Coronary artery (tissue), 2 donors: ENCODE measurements at regions not wholly inside any gene's neighbourhood (a gene's known extent, or its start where the extent isn't known, plus 50 kb on each side); places are given as distances from the start of the nearest gene placed in this dataset.

Experiments used
- DNase-seq: peaks from one replicate; pipeline ENCODE4 v3.0.0-alpha.2; 2017; ENCODE audit warnings: low spot score
- H3K27ac ChIP-seq, 2 donors: fragments of 200-600 bp; sonication (generic); one replicate each; pipeline ENCODE4 v1.5.1; 2016 to 2019
- H3K4me3 ChIP-seq: fragments of 200-600 bp; sonication (generic); 2 replicates; pipeline ENCODE4 v1.5.1; 2016; ENCODE audit warnings: mild to moderate bottlenecking, moderate library complexity
- TF ChIP-seq, protein P1 (sequence below): fragments of 200-600 bp; sonication (generic); IDR thresholded peaks from one replicate; pipeline ENCODE4 v1.5.1; 2019; ENCODE audit warnings: antibody characterized with exemption

DNA sequence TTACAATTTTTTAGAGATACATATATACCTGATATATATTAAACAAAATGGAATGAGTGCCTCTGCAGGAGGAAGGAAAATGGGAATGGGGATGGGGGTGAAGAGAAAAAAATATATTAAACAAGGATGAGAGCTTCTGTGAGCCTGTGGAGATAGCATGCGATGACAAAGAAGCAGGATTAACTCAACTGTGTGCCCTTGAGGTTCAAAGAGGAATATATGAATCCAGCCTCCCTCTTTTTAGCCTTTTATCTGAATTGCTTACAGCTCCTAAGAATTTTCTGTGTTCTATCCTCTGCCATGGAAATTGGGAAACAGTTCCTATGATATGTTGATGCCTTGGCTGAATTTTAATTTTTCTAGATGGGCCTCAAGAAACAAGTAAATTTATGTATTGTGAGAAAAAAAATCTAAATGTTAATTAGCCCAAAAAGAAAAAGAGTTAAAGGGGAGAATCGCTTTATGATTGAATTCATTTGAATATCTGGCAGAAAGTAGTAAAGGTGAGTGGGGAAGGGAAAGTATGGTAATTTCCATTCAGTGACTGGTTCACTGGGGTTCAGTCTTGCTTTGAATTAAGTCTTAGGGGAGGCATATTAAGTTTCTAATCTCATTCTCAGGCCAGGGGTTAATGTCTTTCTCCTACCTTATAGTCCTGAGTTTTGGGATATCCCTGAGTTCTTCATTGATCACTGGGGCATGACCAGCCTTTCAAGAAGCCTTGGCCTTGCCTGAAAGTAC is 106.3 kb upstream of the HMCN1 start:
- Histone ChIP-seq H3K4me3 (no peak overlapping the region), H3K27ac (no peak overlapping the region)
- TF ChIP-seq, protein P1, sequence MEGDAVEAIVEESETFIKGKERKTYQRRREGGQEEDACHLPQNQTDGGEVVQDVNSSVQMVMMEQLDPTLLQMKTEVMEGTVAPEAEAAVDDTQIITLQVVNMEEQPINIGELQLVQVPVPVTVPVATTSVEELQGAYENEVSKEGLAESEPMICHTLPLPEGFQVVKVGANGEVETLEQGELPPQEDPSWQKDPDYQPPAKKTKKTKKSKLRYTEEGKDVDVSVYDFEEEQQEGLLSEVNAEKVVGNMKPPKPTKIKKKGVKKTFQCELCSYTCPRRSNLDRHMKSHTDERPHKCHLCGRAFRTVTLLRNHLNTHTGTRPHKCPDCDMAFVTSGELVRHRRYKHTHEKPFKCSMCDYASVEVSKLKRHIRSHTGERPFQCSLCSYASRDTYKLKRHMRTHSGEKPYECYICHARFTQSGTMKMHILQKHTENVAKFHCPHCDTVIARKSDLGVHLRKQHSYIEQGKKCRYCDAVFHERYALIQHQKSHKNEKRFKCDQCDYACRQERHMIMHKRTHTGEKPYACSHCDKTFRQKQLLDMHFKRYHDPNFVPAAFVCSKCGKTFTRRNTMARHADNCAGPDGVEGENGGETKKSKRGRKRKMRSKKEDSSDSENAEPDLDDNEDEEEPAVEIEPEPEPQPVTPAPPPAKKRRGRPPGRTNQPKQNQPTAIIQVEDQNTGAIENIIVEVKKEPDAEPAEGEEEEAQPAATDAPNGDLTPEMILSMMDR: no peak
- no peak for DNase-seq

DNA sequence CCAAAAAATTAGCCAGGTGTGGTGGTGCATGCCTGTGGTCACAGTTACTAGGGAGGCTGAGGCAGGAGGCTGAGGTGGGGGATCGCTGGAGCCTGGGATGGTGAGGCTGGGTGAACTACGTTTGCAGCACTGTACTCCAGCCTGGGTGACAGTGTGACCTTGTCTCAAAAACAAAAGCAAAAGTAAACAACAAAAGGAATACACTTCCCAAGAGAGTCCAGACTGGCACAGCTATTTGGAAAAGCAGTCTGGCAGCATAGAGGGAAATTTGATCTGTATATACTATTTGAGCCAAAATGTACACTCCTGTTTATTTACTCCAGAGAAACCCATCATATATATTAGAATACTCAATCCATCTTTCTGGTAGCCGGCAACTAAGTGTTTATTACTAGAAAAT is 107.0 kb upstream of the HMCN1 start:
- DNase-seq: no peak
- TF ChIP-seq, protein P1: no peak
- Histone ChIP-seq H3K27ac (no peak overlapping the region), H3K4me3 (no peak overlapping the region)

GRCh38 chr1:185626344-185626743 is 107.8 kb upstream of the HMCN1 start:
- no peak overlapping the region for H3K27ac ChIP-seq
- DNase-seq: no peak
- no peak overlapping the region for H3K4me3 ChIP-seq
- TF ChIP-seq, protein P1: no peak

DNA sequence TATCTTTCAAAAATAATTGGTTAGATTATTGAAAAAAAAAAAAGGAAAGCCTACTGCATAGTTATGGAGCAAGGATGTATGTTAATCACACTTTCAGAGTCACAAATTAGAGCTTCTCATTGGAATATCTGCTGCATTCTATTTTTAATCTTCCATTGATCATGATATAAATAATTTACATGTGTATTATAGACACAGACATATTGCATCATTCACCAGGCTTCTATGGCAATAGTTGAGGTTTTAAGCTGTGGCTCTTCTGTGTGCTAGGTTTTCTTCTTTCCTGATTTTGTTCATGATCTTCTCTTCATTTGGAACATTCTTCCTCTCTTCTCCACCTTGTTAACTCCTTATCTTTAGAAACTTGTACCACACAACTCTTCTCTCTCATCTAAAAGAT is 123.2 kb upstream of the HMCN1 start:
- DNase-seq: no peak
- Histone ChIP-seq H3K4me3 (no peak overlapping the region), H3K27ac (no peak overlapping the region)
- TF ChIP-seq, protein P1: no peak

DNA sequence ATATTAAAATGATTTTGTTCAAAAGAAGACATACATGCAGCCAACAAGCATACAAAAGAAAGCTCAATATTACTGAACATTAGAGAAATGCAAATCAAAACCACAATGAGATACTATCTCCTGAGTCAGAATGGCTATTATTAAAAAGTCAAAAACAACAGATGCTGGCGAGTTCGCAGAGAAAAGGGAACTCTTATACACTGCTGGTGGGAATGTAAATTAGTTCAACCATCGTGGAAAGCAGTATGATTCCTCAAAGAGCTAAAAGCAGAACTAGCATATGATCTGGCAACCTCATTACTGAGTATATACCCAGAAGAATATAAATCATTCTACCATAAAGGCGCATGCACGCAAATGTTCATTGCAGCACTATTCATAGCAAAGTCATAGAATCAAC is 126.0 kb upstream of the HMCN1 start:
- DNase-seq: no peak
- TF ChIP-seq, protein P1: no peak
- Histone ChIP-seq H3K27ac (no peak overlapping the region), H3K4me3 (no peak overlapping the region)

DNA sequence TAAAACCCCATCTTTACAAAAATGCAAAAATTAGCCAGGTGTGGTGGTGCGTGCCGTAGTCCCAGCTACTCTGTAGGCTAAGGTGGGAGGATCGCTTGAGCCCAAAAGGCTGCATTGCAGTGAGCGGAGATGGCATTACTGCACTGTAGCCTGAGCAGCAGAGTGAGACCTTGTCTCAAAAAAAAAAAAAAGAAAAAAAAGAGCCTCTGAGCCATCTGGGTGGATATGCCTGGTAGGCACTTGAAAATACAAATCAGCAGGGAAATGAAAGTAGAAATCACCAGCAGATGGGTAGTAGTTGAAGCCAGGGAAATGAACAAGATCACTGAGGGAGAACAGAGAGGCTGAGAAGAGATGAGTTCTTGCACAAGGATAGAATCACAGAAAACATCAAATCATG is 131.0 kb upstream of the HMCN1 start:
- DNase-seq: no peak
- Histone ChIP-seq H3K4me3 (no peak overlapping the region), H3K27ac (no peak overlapping the region)
- TF ChIP-seq, protein P1: no peak

- TF ChIP-seq, protein P1: no peak
These were observed 133.0 kb upstream of the HMCN1 start for GRCh38 chr1:185601189-185601588.

More at GRCh38 chr1:185601189-185601588, 133.0 kb upstream of the HMCN1 start:
- Histone ChIP-seq H3K4me3 (no peak overlapping the region), H3K27ac (no peak overlapping the region)
- DNase-seq: no peak
